A673 (cell line): ENCODE measurements at regions not wholly inside any gene's neighbourhood (a gene's known extent, or its start where the extent isn't known, plus 50 kb on each side); places are given as distances from the start of the nearest gene placed in this dataset.

Experiments used
- BruUV-seq: library from RNA; stranded (reverse); fragments of 400-500 nt; replicated peaks from 2 replicates; lab custom pipeline; 2021; lab: Mats Ljungman, UMichigan
- CTCF ChIA-PET: fragments of 300-600 bp; sonication (Branson Sonifier 250); formaldehyde crosslinking; loops from one replicate; lab custom pipeline; 2022; ENCODE audit warnings: antibody characterized with exemption; lab: Charles Lee
- POLR2A ChIA-PET: fragments of 300-600 bp; sonication (Branson Sonifier 250); formaldehyde crosslinking; loops from one replicate; lab custom pipeline; 2022; ENCODE audit warnings: antibody characterized with exemption; ENCODE audit not compliant: low non-redundant PET; lab: Charles Lee
- DNase-seq: peaks from one replicate; pipeline ENCODE4 v3.0.0-alpha.2; 2015; ENCODE audit warnings: low spot score
- H3K27ac ChIP-seq: fragments of 200-600 bp; sonication (generic); 2 replicates; pipeline ENCODE4 v1.5.1; 2016; ENCODE audit warnings: mixed run types, low read depth, mild to moderate bottlenecking, mixed read lengths, antibody characterized with exemption, low read length; ENCODE audit not compliant: poor library complexity, severe bottlenecking
- H3K27me3 ChIP-seq: fragments of 200-600 bp; sonication (generic); replicated peaks from 2 replicates; pipeline ENCODE4 v1.6.1; 2017; ENCODE audit warnings: mixed run types, low read depth, mild to moderate bottlenecking, mixed read lengths, antibody characterized with exemption, low read length; ENCODE audit not compliant: insufficient read depth, poor library complexity
- H3K36me3 ChIP-seq: fragments of 200-600 bp; sonication (generic); 2 replicates; pipeline ENCODE4 v1.6.1; 2016; ENCODE audit warnings: mixed run types, mild to moderate bottlenecking, mixed read lengths, antibody characterized with exemption, low read length; ENCODE audit not compliant: insufficient read depth, poor library complexity, severe bottlenecking
- H3K4me1 ChIP-seq: fragments of 200-600 bp; sonication (generic); 2 replicates; pipeline ENCODE4 v1.6.1; 2017; ENCODE audit warnings: mixed run types, mild to moderate bottlenecking, mixed read lengths, antibody characterized with exemption, low read length; ENCODE audit not compliant: insufficient read depth, poor library complexity, severe bottlenecking
- H3K4me3 ChIP-seq: fragments of 200-600 bp; sonication (generic); 2 replicates; pipeline ENCODE4 v1.5.1; 2016; ENCODE audit warnings: low read depth, mixed run types, mild to moderate bottlenecking, mixed read lengths, low read length; ENCODE audit not compliant: poor library complexity, severe bottlenecking
- H3K9me3 ChIP-seq: fragments of 200-600 bp; sonication (generic); 2 replicates; pipeline ENCODE4 v1.6.1; 2016; ENCODE audit warnings: mixed run types, low read depth, mild to moderate bottlenecking, mixed read lengths, antibody characterized with exemption, low read length; ENCODE audit not compliant: poor library complexity, severe bottlenecking
- EZH2 ChIP-seq: fragments of 200-600 bp; sonication (generic); IDR thresholded peaks from 2 replicates; pipeline ENCODE4 v1.6.1; 2017; ENCODE audit warnings: borderline replicate concordance, low read depth, mild to moderate bottlenecking, mixed read lengths, antibody characterized with exemption, low read length; ENCODE audit not compliant: poor library complexity, severe bottlenecking
- intact Hi-C: fragments of 100-400 bp; cut with micrococcal nuclease; formaldehyde crosslinking; loops from one replicate; pipeline ENCODE4 v1.10.0; 2022; ENCODE audit not compliant: unreplicated experiment
- TF ChIP-seq, protein P1 (sequence below): fragments of 300-800, 200-600 bp; sonication (generic); conservative IDR thresholded peaks from 2 replicates; pipeline ENCODE4 v1.5.1; 2017; ENCODE audit warnings: low read depth, mild to moderate bottlenecking, antibody characterized with exemption, low read length, moderate library complexity, mixed read lengths

DNA sequence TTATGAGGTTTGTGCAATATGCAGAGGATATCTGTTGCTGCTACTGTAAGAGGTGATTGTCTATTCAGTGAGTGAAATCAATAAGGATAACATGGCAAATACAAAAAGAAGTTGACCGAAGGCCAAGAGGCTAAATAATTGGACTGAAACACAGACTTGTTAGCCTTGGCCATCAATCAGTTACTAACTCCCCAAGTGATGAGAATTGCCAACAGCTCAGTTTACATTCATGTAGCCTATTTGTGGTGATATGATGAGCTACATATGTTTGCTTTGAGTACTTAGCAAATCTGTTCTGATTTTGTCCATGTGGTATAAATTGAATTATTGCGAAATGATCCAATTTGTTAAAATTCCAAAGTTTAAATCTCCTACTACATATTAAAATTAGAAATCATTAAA is 68.6 kb upstream of the VAV3 start:
- CTCF ChIA-PET, result no interaction called here
- no peak for DNase-seq
- Histone ChIP-seq H3K4me3 (no peak overlapping the region), H3K27ac (no peak overlapping the region), H3K36me3 (no peaks in the 10 kb centered on the region), H3K4me1 (no peaks in the 10 kb centered on the region), H3K27me3 (no peaks in the 10 kb centered on the region), H3K9me3 (no peaks in the 10 kb centered on the region)
- TF ChIP-seq, protein P1, sequence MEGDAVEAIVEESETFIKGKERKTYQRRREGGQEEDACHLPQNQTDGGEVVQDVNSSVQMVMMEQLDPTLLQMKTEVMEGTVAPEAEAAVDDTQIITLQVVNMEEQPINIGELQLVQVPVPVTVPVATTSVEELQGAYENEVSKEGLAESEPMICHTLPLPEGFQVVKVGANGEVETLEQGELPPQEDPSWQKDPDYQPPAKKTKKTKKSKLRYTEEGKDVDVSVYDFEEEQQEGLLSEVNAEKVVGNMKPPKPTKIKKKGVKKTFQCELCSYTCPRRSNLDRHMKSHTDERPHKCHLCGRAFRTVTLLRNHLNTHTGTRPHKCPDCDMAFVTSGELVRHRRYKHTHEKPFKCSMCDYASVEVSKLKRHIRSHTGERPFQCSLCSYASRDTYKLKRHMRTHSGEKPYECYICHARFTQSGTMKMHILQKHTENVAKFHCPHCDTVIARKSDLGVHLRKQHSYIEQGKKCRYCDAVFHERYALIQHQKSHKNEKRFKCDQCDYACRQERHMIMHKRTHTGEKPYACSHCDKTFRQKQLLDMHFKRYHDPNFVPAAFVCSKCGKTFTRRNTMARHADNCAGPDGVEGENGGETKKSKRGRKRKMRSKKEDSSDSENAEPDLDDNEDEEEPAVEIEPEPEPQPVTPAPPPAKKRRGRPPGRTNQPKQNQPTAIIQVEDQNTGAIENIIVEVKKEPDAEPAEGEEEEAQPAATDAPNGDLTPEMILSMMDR, result no peak
- TF ChIP-seq EZH2, result no peak
- intact Hi-C loops, result loop anchor here (5.0 kb wide), 1 partner anchor 56 kb away; no protein-coding TSS in a partner anchor
- BruUV-seq, result no TSS peak
- POLR2A ChIA-PET, result no interaction called here

DNA sequence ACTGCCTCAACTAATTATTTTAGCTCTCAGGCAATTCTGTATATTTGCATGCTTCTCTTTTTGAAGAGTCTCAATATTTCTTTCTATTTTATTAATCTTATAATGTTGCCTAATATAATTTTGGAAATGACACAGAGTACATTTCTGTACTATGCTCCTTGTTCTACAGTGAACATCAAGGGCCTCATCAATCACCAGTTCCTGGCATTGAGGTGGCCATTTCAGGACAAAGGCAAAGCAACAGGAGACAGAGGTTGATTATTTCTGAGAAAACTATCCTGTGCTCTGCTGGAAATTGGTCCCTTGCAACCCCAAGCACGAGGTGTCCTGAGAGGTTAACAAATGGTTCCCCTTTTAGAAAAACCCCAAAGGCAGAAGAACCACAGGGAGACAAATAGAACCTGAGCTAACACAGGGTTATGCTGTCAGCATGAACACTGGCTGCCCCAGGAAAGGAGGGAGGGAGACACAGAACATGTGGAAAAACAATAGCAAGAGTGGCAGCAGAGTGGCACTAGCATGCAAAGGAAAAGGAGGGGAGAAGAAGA is 63.9 kb upstream of the VAV3 start:
- H3K27ac ChIP-seq, result no peak overlapping the region
- intact Hi-C loops, result no loop called here
- no peak overlapping the region for H3K4me3 ChIP-seq
- no peaks in the 10 kb centered on the region for H3K4me1 ChIP-seq
- DNase-seq, result no peak
- H3K36me3 ChIP-seq, result no peaks in the 10 kb centered on the region
- H3K27me3 ChIP-seq, result no peaks in the 10 kb centered on the region
- TF ChIP-seq EZH2, result no peak
- TF ChIP-seq, protein P1, result no peak
- BruUV-seq, result no TSS peak
- CTCF ChIA-PET, result no interaction called here
- POLR2A ChIA-PET, result no interaction called here
- no peaks in the 10 kb centered on the region for H3K9me3 ChIP-seq

DNA sequence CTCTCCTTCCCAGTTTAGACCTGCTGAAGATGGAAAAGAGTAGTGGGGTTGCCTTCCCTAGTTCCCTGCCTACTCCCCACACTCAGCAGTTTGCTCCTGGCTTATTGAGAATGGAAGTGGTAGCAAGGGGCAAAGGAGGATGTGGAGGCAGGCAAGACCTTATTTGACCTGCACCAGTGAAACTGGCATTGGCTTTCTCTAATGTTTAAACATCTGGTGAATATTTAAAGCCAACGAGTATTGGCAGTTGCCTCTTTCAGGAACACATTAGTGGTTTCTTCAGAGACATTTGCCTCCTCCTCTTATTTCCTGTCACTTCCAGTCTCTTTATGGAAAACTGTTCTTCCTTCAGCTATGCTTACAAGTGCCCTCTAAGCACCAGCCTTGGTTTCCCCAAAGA is 62.4 kb upstream of the VAV3 start:
- no peak for DNase-seq
- TF ChIP-seq EZH2, result no peak
- TF ChIP-seq, protein P1, result no peak
- Histone ChIP-seq H3K27ac (no peak overlapping the region), H3K27me3 (no peaks in the 10 kb centered on the region), H3K4me1 (no peaks in the 10 kb centered on the region), H3K36me3 (no peaks in the 10 kb centered on the region), H3K9me3 (no peaks in the 10 kb centered on the region), H3K4me3 (no peak overlapping the region)
- intact Hi-C loops, result no loop called here
- POLR2A ChIA-PET, result no interaction called here
- CTCF ChIA-PET, result no interaction called here
- BruUV-seq, result no TSS peak
